ENCODE measurements at regions not wholly inside any gene's neighbourhood (a gene's known extent, or its start where the extent isn't known, plus 50 kb on each side); places are given as distances from the start of the nearest gene placed in this dataset.

DNA sequence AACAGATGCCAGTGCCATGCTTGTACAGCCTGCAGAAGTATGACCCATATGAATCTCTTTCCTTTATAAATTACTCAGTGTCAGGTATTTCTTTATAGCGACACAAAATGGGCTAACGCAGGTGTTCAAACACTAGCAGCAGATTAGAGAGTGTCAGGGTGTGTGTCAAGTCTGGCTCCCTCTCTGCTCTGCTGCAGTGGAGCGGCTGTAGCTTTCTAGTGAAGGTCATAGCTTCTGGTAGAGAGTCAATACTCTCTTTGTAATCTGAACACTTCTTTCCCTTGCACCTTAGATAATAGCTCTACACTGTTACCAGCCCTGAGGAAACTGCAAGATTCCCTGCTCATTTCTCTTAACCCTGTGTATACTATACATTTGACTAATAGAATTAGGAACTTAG is 483.2 kb upstream of the TGFBR2 start:
- DNase-seq: no peak

GRCh38 chr3:30123755-30124154 is 482.6 kb upstream of the TGFBR2 start:
- DNase-seq: peak; percentile 8

- no peak for DNase-seq
Measured at GRCh38 chr3:30124435-30125370, 481.7 kb upstream of the TGFBR2 start.

- DNase-seq: no peak
Measured at GRCh38 chr3:30129765-30130164, 476.6 kb upstream of the TGFBR2 start.

DNA sequence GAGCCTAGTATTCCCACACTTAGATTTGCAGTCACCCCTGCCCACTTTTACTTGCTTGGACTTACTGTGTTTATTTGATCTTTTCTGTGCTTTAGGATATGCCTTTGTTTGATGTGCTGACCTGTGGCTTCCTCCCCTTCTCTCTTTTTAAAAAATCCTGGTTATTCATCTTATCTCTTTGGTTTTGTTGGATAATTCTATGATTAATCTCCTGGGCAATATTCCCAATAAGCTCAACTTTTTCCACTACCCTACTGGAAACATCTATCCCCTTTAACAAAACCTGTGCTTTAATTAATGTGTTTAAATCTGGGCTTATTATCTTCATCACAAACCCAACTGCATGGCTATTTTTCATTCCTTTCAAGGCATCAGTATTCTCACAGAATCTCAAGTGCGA is 476.0 kb upstream of the TGFBR2 start:
- DNase-seq: no peak

GRCh38 chr3:30131191-30131590 is 475.2 kb upstream of the TGFBR2 start:
- no peak for DNase-seq

DNA sequence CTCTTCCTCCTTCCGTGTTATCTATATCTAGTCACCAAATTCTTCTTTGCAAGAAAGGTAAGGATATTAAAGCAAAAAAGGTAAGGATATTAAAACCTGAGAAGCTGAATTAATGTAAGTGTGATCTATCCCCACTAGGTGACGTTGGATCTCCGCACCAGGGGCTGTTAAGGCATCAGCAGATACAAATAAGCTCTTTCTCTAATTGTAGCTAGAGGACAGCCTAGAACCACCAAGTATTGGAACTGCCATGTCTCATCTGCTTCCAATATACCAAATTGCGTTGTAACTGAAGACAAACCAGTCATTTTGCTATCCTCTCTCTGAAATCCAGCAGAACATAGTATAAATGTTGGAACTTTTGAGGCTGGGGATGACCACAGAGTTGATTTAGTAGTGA is 471.2 kb upstream of the TGFBR2 start:
- DNase-seq: no peak

DNA sequence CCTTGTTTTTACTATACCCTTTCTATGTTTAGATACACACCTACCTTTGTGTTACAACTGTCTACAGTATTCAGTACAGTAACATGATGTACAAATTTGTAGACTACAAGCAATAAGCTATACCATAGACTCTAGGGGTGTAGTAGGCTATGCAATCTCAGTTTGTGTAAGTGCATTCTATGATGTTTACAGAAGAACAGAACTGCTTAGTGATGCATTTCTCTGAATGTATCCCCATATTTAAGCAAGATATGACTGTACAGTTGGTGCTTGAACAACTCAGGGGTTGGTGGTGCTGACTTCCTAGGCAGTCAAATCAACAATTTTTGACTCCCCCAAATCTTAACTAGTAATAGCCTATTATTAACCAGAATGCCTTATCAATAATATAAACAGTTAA is 467.1 kb upstream of the TGFBR2 start:
- no peak for DNase-seq

GRCh38 chr3:30140356-30141075 is 465.9 kb upstream of the TGFBR2 start:
- no peak for DNase-seq

- no peak for DNase-seq
Measured at GRCh38 chr3:30141178-30141581, 465.2 kb upstream of the TGFBR2 start.

DNA sequence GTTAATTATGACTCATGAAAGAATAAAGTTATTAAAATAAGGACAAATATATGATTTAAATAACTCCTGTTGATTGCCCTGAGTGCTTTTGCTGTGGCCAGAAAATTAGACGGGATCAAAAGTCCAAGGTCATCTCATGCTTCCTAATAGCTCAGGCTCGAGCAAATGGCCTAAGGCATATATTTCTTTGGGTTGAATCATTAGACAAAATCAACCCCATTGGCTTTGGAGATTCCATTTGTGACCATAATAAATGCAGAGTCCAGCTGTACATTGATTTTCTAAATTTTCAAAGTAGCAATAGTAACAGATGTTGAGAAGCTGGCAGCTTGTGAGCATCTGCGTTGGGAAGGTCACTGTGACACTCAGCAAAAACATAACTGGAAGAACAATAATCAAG is 464.5 kb upstream of the TGFBR2 start:
- DNase-seq: no peak

GRCh38 chr3:30142946-30143345 is 463.5 kb upstream of the TGFBR2 start:
- no peak for DNase-seq

DNA sequence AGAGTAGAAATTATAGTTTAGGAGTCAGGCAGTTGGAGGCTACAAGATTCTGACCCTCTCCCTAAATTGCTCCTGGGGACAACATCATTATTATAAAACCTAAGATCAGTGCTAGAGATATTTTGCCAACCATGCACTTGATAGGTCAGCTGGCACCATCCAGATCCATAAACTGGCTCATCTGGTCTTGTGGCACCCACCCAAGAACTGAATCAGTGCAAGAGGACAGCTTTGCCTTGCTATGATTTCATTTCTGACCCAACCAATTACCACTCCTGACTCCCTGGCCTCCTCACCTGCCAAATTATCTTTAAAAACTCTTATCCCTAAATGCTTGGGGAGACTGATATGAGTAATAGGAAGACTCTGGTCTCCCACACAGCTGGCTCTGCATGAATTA is 461.1 kb upstream of the TGFBR2 start:
- no peak for DNase-seq

GRCh38 chr3:30146978-30147377 is 459.4 kb upstream of the TGFBR2 start:
- DNase-seq: no peak

DNA sequence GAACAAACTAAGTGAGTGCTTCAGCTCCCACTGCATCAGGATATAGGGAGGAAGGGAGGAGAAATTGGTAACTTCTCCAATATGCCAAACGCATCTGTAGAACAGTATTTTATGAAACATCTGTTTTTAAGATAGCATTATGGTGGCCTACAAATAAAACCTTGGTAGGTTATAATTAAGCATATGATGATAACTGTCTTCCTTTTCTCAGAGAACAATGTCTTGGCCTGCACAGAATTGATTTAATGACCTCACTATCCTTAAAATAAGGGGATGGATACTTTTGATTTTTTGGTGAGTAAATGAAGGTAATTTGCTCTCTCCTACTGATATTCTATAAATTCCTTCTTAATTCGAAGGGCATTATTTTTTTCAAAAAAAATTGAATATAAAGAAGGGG is 451.5 kb upstream of the TGFBR2 start:
- no peak for DNase-seq

DNA sequence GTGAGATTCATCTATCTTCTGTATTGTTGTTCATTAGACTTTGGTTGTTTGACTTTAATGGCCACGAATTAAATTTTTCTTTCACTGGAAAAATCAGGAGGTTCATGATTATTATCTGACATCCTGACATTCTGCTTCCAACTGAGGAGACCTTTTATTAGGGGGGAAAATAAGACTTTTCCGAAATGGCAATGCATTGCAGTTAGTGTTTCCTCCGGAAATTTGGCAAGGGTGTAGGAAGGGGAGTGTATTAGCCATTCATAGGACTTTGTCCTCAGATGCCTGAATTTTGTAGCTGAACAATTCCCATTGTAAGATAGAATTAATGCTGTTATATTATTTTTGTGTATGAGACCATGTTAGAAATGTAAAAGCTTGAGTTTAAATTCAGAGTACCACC is 450.6 kb upstream of the TGFBR2 start:
- DNase-seq: no peak

DNA sequence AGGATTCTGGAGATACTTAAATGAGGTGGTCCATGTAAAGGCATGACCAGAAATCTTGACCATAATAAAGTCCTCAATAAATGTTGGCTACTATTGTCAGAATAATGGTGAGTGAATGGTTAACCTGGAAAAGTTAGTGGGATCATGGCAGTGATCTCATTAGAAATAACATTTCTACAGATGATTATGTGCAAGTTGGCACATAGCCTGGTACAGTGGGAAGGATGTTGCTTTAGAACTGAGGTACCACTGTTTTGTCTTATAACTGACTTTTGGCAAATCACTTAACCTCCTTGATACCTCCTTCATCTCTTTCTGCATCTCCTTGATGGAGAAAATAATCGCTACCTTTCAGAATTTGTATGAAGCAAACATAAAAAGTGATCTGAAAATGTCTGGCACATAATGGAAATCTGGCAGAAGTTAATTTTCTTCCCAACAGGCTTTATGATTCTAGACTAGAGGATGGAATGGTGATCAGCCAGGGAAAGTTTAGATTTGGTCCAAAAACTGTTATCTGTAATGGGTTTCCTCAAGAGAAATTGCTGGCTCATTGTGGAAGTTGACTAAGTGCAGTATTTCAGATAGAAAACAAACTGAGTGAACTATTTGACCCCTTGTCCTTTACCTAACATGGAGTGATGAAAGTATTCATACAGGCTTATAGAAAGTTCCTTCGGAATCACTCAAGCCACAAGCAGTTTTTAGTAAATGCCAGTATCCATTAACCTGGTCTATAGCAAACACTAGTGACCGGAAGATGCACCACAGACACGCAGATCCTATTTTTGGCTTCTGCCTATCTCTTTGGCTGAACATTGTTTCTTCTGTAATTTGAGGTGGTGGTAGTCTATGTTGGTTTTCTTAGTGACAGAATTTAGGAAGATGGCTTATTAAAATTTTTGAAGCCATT is 449.6 kb upstream of the TGFBR2 start:
- DNase-seq: no peak

DNA sequence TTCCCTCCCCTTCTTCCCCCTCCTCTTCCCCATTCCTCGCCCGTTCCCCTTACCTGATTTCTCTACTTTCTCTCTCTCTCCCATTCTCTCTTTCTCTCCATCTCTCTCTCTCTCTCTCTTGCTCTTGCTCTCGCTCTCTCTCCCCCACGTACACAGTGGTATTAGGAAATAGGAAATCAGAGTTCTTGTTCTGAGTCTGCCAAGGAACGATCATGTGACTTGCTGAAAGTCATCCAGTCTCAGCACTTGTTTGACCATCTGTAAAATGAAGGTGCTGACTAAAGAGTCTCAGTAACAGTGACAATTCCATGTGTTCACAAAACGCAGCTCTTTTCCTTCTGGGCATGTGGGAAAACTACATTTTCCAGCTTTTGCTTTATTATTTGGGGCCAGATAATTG is 445.0 kb upstream of the TGFBR2 start:
- DNase-seq: no peak

DNA sequence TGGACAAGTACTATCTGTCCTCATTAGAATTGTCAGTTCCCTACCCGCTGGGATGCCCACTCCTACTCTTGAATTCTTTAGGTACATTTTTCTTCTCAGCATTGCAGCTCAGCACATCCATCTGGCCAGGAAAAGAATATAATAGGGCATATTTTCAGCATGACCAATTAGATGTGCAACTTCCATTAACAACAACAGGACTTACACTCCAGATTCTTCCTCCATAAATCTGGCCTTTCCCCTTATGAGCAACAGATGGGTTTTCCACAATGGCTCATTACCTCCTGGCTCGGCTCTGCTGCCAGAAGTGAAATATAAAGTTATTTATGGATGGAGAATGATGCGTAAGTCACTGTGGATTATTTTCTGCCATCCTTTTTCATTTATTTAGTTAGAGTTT is 443.8 kb upstream of the TGFBR2 start:
- no peak for DNase-seq

DNA sequence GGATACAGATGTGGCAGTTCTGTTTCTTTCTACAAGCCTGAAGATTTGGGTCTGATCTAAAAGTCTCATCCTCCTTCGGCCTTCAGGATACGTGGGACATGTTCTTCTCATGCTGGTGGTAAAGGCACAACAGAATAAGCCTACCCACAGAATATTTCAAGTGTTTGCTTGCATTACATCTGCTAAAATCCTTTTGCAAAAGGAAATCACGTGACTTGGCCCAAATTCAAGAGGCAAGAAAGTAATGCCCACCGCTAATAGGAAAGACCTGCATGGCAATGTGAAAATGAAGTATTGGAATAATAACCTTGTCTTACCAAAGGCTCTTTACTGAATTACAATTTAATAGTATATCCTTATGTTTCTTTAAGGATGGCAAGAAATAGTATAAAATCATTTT is 439.9 kb upstream of the TGFBR2 start:
- no peak for DNase-seq

- DNase-seq: no peak
Measured at GRCh38 chr3:30167541-30168011, 438.8 kb upstream of the TGFBR2 start.

DNA sequence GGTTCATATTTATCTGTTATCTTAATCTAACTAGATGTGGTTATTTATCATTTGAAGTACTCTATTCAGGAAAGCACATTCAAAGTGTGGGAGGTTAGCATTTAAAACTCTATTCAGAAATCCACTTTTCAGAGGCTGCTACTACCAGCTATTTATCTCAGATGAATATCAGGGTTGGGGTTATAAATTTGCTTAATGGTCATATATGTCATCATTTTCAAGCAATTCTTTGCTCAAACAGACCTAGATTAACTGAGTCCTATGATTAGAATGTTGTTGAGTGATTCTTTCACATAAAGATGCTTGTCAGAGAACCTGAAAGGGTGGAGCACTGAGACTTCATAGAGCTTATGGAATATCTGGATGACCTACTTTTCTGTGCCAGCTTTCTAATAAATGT is 436.9 kb upstream of the TGFBR2 start:
- no peak for DNase-seq
